PC-9 (cell line): ENCODE measurements at regions not wholly inside any gene's neighbourhood (a gene's known extent, or its start where the extent isn't known, plus 50 kb on each side); places are given as distances from the start of the nearest gene placed in this dataset.

Experiments
- BruUV-seq: library from RNA; stranded (reverse); fragments of 400-500 nt; replicated peaks from 2 replicates; lab custom pipeline; 2021; lab: Mats Ljungman, UMichigan
- CTCF ChIA-PET: fragments of 300-600 bp; sonication (Branson Sonifier 250); formaldehyde crosslinking; loops from one replicate; lab custom pipeline; 2022; ENCODE audit warnings: antibody characterized with exemption; lab: Charles Lee
- POLR2A ChIA-PET: fragments of 300-600 bp; sonication (Branson Sonifier 250); formaldehyde crosslinking; loops from one replicate; lab custom pipeline; 2022; ENCODE audit warnings: antibody characterized with exemption; ENCODE audit not compliant: unreplicated experiment; lab: Charles Lee
- DNase-seq, 2 experiments: peaks; one replicate each; pipeline versions ENCODE4 v3.0.0 to v3.0.0-alpha.2; 2015 to 2022; ENCODE audit warnings: mixed read lengths in 1 of 2
- H2AFZ ChIP-seq: fragments of 200-600 bp; sonication (generic); 2 replicates; pipeline ENCODE4 v1.8.1; 2017; ENCODE audit warnings: antibody characterized with exemption
- H3F3A ChIP-seq: fragments of 200-600 bp; sonication (generic); 2 replicates; pipeline ENCODE4 v1.8.1; 2017; ENCODE audit warnings: antibody characterized with exemption, mild to moderate bottlenecking, low read depth; ENCODE audit not compliant: insufficient read depth
- H3K27ac ChIP-seq: fragments of 200-600 bp; sonication (generic); 2 replicates; pipeline ENCODE4 v1.6.1; 2016; ENCODE audit warnings: mixed run types
- H3K27me3 ChIP-seq: fragments of 200-600 bp; sonication (generic); 2 replicates; pipeline ENCODE4 v1.6.1; 2016; ENCODE audit warnings: low read depth, mixed run types; ENCODE audit not compliant: insufficient read depth
- H3K36me3 ChIP-seq: fragments of 200-600 bp; sonication (generic); 2 replicates; pipeline ENCODE4 v1.6.1; 2016; ENCODE audit warnings: low read depth, mixed run types
- H3K4me1 ChIP-seq: fragments of 200-600 bp; sonication (generic); replicated peaks from 2 replicates; pipeline ENCODE4 v1.6.1; 2016; ENCODE audit warnings: mixed run types; ENCODE audit not compliant: insufficient read depth
- H3K4me2 ChIP-seq: fragments of 200-600 bp; sonication (generic); 2 replicates; pipeline ENCODE4 v1.6.1; 2017; ENCODE audit warnings: mixed run types
- H3K4me3 ChIP-seq: fragments of 200-600 bp; sonication (generic); 2 replicates; pipeline ENCODE4 v1.6.1; 2016; ENCODE audit warnings: mixed run types
- H3K79me2 ChIP-seq: fragments of 200-600 bp; sonication (generic); 2 replicates; pipeline ENCODE4 v1.6.1; 2017; ENCODE audit warnings: low read depth, mixed run types
- H3K9me2 ChIP-seq: fragments of 200-600 bp; sonication (generic); 2 replicates; pipeline ENCODE4 v1.8.1; 2017; ENCODE audit warnings: mild to moderate bottlenecking; ENCODE audit not compliant: insufficient read depth
- H3K9me3 ChIP-seq: fragments of 200-600 bp; sonication (generic); 2 replicates; pipeline ENCODE4 v1.8.1; 2016; ENCODE audit warnings: low read depth; ENCODE audit not compliant: insufficient read depth
- H4K20me1 ChIP-seq: fragments of 200-600 bp; sonication (generic); 2 replicates; pipeline ENCODE4 v1.8.1; 2017; ENCODE audit not compliant: insufficient read depth
- CTCF ChIP-seq: fragments of 200-600 bp; sonication (generic); conservative IDR thresholded peaks from 2 replicates; pipeline ENCODE4 v1.6.1; 2017; ENCODE audit warnings: mixed run types, antibody characterized with exemption, mild to moderate bottlenecking, moderate library complexity
- EZH2 ChIP-seq: fragments of 200-600 bp; sonication (generic); IDR thresholded peaks from 2 replicates; pipeline ENCODE4 v1.8.0; 2017; ENCODE audit warnings: antibody characterized with exemption, low read depth
- intact Hi-C: fragments of 100-400 bp; cut with micrococcal nuclease; formaldehyde crosslinking; loops from one replicate; pipeline ENCODE4 v1.10.0; 2022; ENCODE audit not compliant: unreplicated experiment

GRCh38 chr13:111922086-111922485, 144.9 kb upstream of the SOX1 start:
- no peak for TF ChIP-seq CTCF
- no peak for TF ChIP-seq EZH2
- Histone ChIP-seq H3K4me2 (no peak overlapping the region), H4K20me1 (no peaks in the 10 kb centered on the region; the same call in 1 of the 2 replicates), H3F3A (no peaks in the 10 kb centered on the region), H3K27me3 (peaks cover 100% of the 10 kb centered on the region), H3K36me3 (no peaks in the 10 kb centered on the region), H2AFZ (no peak overlapping the region), H3K9me2 (no peaks in the 10 kb centered on the region), H3K4me1 (no peaks in the 10 kb centered on the region), H3K79me2 (no peaks in the 10 kb centered on the region), H3K4me3 (no peak overlapping the region), H3K27ac (no peak overlapping the region), H3K9me3 (no peaks in the 10 kb centered on the region; the same call in 1 of the 2 replicates)
- intact Hi-C loops: no loop called here
- DNase-seq: no peak
- ChIA-PET CTCF (no interaction called here), POLR2A (no interaction called here)
- no TSS peak for BruUV-seq

GRCh38 chr13:111923439-111923838, 143.5 kb upstream of the SOX1 start:
- Histone ChIP-seq H3K79me2 (no peaks in the 10 kb centered on the region), H3F3A (no peaks in the 10 kb centered on the region), H2AFZ (no peak overlapping the region), H4K20me1 (no peaks in the 10 kb centered on the region; the same call in 1 of the 2 replicates), H3K27ac (no peak overlapping the region), H3K36me3 (no peaks in the 10 kb centered on the region), H3K9me2 (no peaks in the 10 kb centered on the region), H3K4me3 (no peak overlapping the region), H3K27me3 (peaks cover 100% of the 10 kb centered on the region), H3K9me3 (no peaks in the 10 kb centered on the region; the same call in 1 of the 2 replicates), H3K4me2 (no peak overlapping the region), H3K4me1 (no peaks in the 10 kb centered on the region)
- ChIA-PET POLR2A (no interaction called here), CTCF (no interaction called here)
- TF ChIP-seq CTCF (no peak), EZH2 (no peak)
- intact Hi-C loops: no loop called here
- no peak for DNase-seq
- BruUV-seq: no TSS peak

GRCh38 chr13:111923991-111924677, 142.8 kb upstream of the SOX1 start:
- TF ChIP-seq EZH2: no peak
- intact Hi-C loops: no loop called here
- ChIA-PET POLR2A (no interaction called here), CTCF (no interaction called here)
- BruUV-seq: no TSS peak
- Histone ChIP-seq H3F3A (no peaks in the 10 kb centered on the region), H3K36me3 (no peaks in the 10 kb centered on the region), H3K79me2 (no peaks in the 10 kb centered on the region), H3K4me1 (no peaks in the 10 kb centered on the region), H2AFZ (no peak overlapping the region), H4K20me1 (no peaks in the 10 kb centered on the region; the same call in 1 of the 2 replicates), H3K9me2 (no peaks in the 10 kb centered on the region), H3K27me3 (peaks cover 100% of the 10 kb centered on the region), H3K9me3 (no peaks in the 10 kb centered on the region; the same call in 1 of the 2 replicates), H3K27ac (no peak overlapping the region), H3K4me3 (no peak overlapping the region), H3K4me2 (no peak overlapping the region)
- no peak for DNase-seq
